ENCODE measurements at regions not wholly inside any gene's neighbourhood (a gene's known extent, or its start where the extent isn't known, plus 50 kb on each side); places are given as distances from the start of the nearest gene placed in this dataset.
A peak's percentile ranks its signal among the peaks of the same experiment; 100 is the strongest.

DNA sequence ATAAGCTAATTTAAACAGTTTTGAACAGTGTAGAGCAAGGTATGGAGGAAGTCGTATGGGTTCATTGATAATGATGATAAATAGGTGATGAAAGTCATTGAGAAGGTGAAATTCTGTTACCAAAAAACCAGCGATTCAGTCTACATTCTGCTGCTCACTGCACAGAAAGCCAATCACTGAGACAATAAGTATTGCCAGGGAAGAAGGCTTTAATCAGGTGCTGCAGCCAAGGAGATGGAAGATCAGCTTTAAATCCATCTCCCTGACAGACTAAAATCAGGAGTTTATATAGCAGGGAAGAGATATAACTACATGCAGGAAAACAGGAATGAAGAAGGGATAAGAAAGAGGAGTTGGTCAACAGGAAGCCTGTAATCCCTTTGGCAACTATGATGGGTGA is 361.3 kb upstream of the C1orf174 start:
- TF ChIP-seq CTCF (IDR thresholded peaks at IDR 0.05; ENCODE audit: insufficient read depth, low read depth, low read length, missing control alignments), result no peak

DNA sequence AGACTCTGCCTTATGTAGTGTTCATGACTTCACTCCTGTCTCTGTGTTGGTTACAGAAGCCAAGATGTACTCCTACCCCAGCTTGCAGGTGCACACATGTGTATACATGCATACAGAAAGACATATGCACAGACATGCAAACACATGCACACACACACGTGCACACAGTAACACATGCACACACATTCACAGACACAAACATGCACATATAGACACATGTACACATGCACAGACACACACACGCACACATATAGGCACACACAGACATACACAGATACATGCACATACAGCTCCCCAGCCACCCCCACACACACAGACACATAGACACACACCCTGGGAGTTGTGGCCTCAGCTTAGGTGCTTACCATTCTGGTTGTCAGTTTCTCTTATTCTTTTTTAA is 362.6 kb upstream of the C1orf174 start:
- no peak for DNase-seq (ENCODE audit: low read depth)
- H3K4me3 ChIP-seq (ENCODE audit: low read depth, low read length), result no peak overlapping the region
- no peak for TF ChIP-seq CTCF (IDR thresholded peaks at IDR 0.05; ENCODE audit: insufficient read depth, low read depth, low read length, missing control alignments)

More for the DNA sequence above, 361.3 kb upstream of the C1orf174 start:
- no peak overlapping the region for H3K4me3 ChIP-seq (ENCODE audit: low read depth, low read length)
- no peak for DNase-seq (ENCODE audit: low read depth)

DNA sequence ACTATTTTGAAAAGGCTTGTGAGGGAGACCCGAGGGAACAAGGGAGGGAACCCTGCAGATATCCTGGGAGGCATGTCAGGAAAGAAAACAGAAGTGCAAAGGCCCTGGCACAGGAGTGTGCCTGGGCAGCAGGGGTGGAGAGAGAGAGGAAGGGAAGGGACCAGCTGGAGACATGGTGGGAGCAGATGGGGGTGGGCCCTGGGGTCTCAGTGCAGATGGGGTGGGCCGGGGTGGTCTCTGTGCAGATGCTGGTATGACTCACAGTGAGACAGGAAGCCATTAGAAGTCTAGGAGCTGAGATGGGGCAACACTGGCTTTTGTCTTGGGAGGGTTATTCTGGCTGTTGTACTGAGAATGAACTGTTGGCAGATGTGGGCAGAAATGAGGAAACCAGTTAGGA is 363.6 kb upstream of the C1orf174 start:
- no peak overlapping the region for H3K4me3 ChIP-seq (ENCODE audit: low read depth, low read length)
- TF ChIP-seq CTCF (IDR thresholded peaks at IDR 0.05; ENCODE audit: insufficient read depth, low read depth, low read length, missing control alignments), result no peak
- DNase-seq (ENCODE audit: low read depth), result no peak

GRCh38 chr1:4265836-4266235 is 365.8 kb upstream of the C1orf174 start:
- H3K4me3 ChIP-seq (ENCODE audit: low read depth, low read length), result no peak overlapping the region
- no peak for TF ChIP-seq CTCF (IDR thresholded peaks at IDR 0.05; ENCODE audit: insufficient read depth, low read depth, low read length, missing control alignments)
- no peak for DNase-seq (ENCODE audit: low read depth)

DNA sequence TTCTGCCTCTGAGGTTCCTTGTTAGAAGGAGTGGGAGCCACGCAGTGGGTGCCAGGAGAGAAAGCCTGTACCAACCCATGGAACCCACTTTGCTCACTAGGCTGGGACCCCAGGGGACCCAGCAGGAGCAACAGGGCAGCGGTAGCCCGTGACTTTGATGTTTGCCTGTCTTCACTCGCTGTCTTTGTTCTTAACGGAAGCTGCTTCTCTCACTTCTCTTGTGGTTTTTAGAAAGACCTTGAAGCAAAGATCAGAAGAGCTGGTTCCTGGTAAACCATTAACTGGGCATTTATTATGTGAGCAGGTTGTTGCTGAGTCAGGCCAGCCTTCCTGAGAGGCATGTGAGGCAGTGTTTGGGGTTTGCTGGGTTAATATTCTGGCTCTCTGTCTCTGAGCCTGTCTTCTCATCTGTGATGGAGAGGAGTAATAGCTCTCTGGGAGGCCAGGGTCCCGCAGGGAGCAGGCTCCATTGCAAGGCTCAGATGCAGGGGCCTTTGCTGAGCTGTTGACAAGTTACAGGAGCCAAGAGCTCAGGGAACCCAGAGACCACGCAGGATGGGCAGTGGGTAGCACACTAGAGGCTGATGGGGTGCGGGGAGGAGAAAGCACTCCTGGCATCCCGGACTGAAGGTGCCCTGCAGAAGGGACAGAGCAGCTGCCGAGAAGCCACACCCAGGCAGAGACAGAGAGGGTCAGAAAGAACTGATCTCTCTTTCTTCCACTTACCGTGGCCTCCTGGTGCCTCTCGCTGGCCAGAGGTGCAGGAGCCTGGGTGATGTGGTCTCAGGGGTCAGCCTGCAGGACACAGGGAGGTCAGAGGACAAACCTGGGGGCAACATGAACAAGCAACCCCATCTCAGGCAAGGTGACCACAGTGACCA is 367.5 kb upstream of the C1orf174 start:
- DNase-seq (ENCODE audit: low read depth), result peak; percentile 41
- TF ChIP-seq CTCF (IDR thresholded peaks at IDR 0.05; ENCODE audit: insufficient read depth, low read depth, low read length, missing control alignments), result no peak
- H3K4me3 ChIP-seq (ENCODE audit: low read depth, low read length), result no peak overlapping the region

DNA sequence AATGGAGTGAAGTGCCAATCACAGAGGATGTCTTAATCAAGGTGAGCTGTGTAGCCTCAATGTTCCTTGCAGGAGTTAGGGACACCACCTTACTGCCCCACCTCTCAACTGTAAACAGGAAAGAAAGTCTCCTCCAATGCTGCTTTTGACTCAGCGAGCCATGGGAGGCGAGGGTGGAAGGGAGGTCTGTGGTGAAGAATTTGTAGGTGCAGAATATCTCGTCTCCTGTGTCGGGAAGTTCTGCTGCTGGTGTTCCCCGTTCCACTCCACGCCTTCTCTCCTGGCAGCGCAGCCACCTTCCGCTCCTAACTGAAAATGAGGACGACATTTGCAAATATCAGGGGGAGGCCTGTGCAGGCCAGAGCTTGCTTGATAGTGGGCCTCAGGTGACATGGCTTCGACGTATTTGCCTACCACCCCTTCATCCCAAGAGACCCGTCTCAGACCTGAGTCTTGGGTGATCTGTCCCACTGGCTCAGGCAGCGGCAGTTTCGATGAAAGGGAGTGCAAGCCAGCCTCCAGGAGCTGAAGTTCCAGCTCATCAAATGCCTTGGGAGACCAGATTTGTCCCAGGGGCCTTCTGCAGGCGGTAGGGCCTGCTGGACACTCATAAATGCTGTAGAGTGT is 368.3 kb upstream of the C1orf174 start:
- no peak for TF ChIP-seq CTCF (IDR thresholded peaks at IDR 0.05; ENCODE audit: insufficient read depth, low read depth, low read length, missing control alignments)
- DNase-seq (ENCODE audit: low read depth), result no peak
- H3K4me3 ChIP-seq (ENCODE audit: low read depth, low read length), result no peak overlapping the region

Measured in GM12865 (cell line).